GM23338 (cell line): ENCODE measurements at regions not wholly inside any gene's neighbourhood (a gene's known extent, or its start where the extent isn't known, plus 50 kb on each side); places are given as distances from the start of the nearest gene placed in this dataset.

ENCODE experiments used
- ATAC-seq: fragments of 200-7000 bp; cut with Tn5 transposase; 3 replicates; pipeline ENCODE4 v1.9.1; 2020
- DNase-seq: peaks from one replicate; pipeline ENCODE4 v3.0.0-alpha.2; 2015; ENCODE audit warnings: low spot score
- H2AFZ ChIP-seq: fragments of 200-600 bp; sonication (generic); 2 replicates; pipeline ENCODE4 v1.8.0; 2016; ENCODE audit warnings: antibody characterized with exemption, mild to moderate bottlenecking, moderate library complexity
- H3F3A ChIP-seq: fragments of 200-600 bp; sonication (generic); replicated peaks from 2 replicates; pipeline ENCODE4 v1.8.0; 2017; ENCODE audit warnings: antibody characterized with exemption, mixed run types, low read depth
- H3K27ac ChIP-seq: fragments of 200-600 bp; sonication (generic); 2 replicates; pipeline ENCODE4 v1.6.1; 2016; ENCODE audit warnings: low read depth
- H3K27me3 ChIP-seq: fragments of 200-600 bp; sonication (generic); 2 replicates; pipeline ENCODE4 v1.8.0; 2016; ENCODE audit warnings: mild to moderate bottlenecking, mixed run types, moderate library complexity; ENCODE audit not compliant: insufficient read depth
- H3K36me3 ChIP-seq: fragments of 200-600 bp; sonication (generic); 2 replicates; pipeline ENCODE4 v1.8.0; 2016; ENCODE audit warnings: mild to moderate bottlenecking; ENCODE audit not compliant: insufficient read depth
- H3K4me1 ChIP-seq: fragments of 200-600 bp; sonication (generic); 2 replicates; pipeline ENCODE4 v1.8.0; 2016; ENCODE audit warnings: mild to moderate bottlenecking, moderate library complexity; ENCODE audit not compliant: insufficient read depth
- H3K4me2 ChIP-seq: fragments of 200-600 bp; sonication (generic); 2 replicates; pipeline ENCODE4 v1.7.1; 2017; ENCODE audit warnings: mixed run types
- H3K4me3 ChIP-seq: fragments of 200-600 bp; sonication (generic); 2 replicates; pipeline ENCODE4 v1.6.1; 2016; ENCODE audit warnings: mixed run types
- H3K79me2 ChIP-seq: fragments of 200-600 bp; sonication (generic); replicated peaks from 2 replicates; pipeline ENCODE4 v1.8.0; 2017; ENCODE audit warnings: mild to moderate bottlenecking; ENCODE audit not compliant: insufficient read depth
- H3K9me2 ChIP-seq: fragments of 200-600 bp; sonication (generic); 2 replicates; pipeline ENCODE4 v1.8.0; 2017; ENCODE audit not compliant: insufficient read depth
- H4K20me1 ChIP-seq: fragments of 200-600 bp; sonication (generic); replicated peaks from 2 replicates; pipeline ENCODE4 v1.8.0; 2017; ENCODE audit warnings: mild to moderate bottlenecking; ENCODE audit not compliant: insufficient read depth
- H3K27ac Mint-ChIP-seq: 2 replicates; pipeline ENCODE4 v1.8.0; 2020; ENCODE audit warnings: inconsistent platforms, mild to moderate bottlenecking, moderate library complexity, mixed read lengths
- H3K27me3 Mint-ChIP-seq: 3 replicates; pipeline ENCODE4 v1.8.0; 2022; ENCODE audit warnings: low read depth, mild to moderate bottlenecking, moderate library complexity, mixed read lengths, inconsistent platforms; ENCODE audit not compliant: insufficient read depth, poor library complexity
- H3K36me3 Mint-ChIP-seq: 3 replicates; pipeline ENCODE4 v1.8.0; 2021; ENCODE audit warnings: low read depth, mild to moderate bottlenecking, inconsistent platforms, moderate library complexity, mixed read lengths
- H3K4me1 Mint-ChIP-seq: 3 replicates; pipeline ENCODE4 v1.8.0; 2020; ENCODE audit warnings: mild to moderate bottlenecking, inconsistent platforms, mixed read lengths
- H3K4me3 Mint-ChIP-seq: 3 replicates; pipeline ENCODE4 v1.8.0; 2021; ENCODE audit warnings: moderate library complexity, mild to moderate bottlenecking, inconsistent platforms, mixed read lengths
- H3K9me3 Mint-ChIP-seq: 3 replicates; pipeline ENCODE4 v1.8.0; 2020; ENCODE audit warnings: moderate library complexity, mild to moderate bottlenecking, inconsistent platforms, mixed read lengths
- EZH2 ChIP-seq: fragments of 200-600 bp; sonication (generic); IDR thresholded peaks from one replicate; pipeline ENCODE4 v1.8.0; 2017; ENCODE audit warnings: antibody characterized with exemption, mild to moderate bottlenecking, low read depth; ENCODE audit not compliant: unreplicated experiment
- POLR2AphosphoS5 ChIP-seq: IDR thresholded peaks from 2 replicates; pipeline ENCODE4 v1.6.1; 2016; ENCODE audit warnings: antibody characterized with exemption, low read depth
- STAT1 ChIP-seq: IDR thresholded peaks from one replicate; pipeline ENCODE4 v1.6.1; 2016; ENCODE audit warnings: antibody characterized with exemption; ENCODE audit not compliant: unreplicated experiment
- ZNF114 ChIP-seq: fragments of 250-450 bp; sonication (Bioruptor Pico); IDR thresholded peaks from 2 replicates; pipeline ENCODE4 v1.5.0; 2020; ENCODE audit warnings: mild to moderate bottlenecking, moderate library complexity
- ZNF331 ChIP-seq: fragments of 250-450 bp; sonication (Bioruptor Pico); IDR thresholded peaks from 2 replicates; pipeline ENCODE4 v1.5.0; 2020; ENCODE audit warnings: low read depth, mild to moderate bottlenecking, moderate library complexity
- TF ChIP-seq, protein P1 (sequence below), 2 experiments: fragments of 200-600 bp in 1 of 2; sonication (generic) in 1 of 2; conservative IDR thresholded peaks; 2 replicates each; pipeline versions ENCODE4 v1.5.1 to v1.6.1; 2016 to 2017; ENCODE audit warnings: antibody characterized with exemption in 2 of 2, low read depth in 2 of 2, mild to moderate bottlenecking in 2 of 2, moderate library complexity in 1 of 2
- TF ChIP-seq, protein P2 (sequence below): IDR thresholded peaks from one replicate; pipeline ENCODE4 v1.6.1; 2018; ENCODE audit warnings: antibody characterized with exemption; ENCODE audit not compliant: unreplicated experiment
- TF ChIP-seq, protein P3 (sequence below): fragments of 250-450 bp; sonication (Bioruptor Pico); IDR thresholded peaks from 2 replicates; pipeline ENCODE4 v1.5.0; 2020; ENCODE audit warnings: mild to moderate bottlenecking, moderate library complexity

DNA sequence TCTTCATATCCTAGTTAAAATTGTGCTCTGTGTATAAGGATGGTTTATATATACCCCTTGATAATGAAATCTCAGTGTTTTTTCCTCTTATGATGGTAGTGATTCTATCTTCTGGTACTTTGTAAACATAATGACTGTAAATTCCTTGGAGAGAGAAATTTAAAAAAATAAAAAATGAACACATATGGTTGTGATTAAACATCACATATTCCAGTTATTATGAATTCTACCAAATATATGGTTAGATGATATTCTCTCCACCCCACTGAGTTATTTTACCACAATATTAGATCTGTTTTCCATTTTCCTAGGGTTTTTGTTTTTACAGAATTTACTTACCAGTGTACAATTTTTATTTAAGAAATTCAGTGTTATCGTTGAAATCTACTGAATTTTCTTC lies 481.9 kb upstream of the NOVA1 start:
- H4K20me1 ChIP-seq, result no peaks in the 10 kb centered on the region
- DNase-seq (no peak), ATAC-seq (no peak)
- H3K36me3 Mint-ChIP-seq, result no peaks in the 10 kb centered on the region
- no peaks in the 10 kb centered on the region for H3K27me3 ChIP-seq
- no peaks in the 10 kb centered on the region; the same call in 1 of the 2 replicates for H3K9me2 ChIP-seq
- no peaks in the 10 kb centered on the region for H3K27me3 Mint-ChIP-seq
- no peak overlapping the region for H3K4me3 Mint-ChIP-seq
- no peaks in the 10 kb centered on the region for H3K79me2 ChIP-seq
- no peak overlapping the region for H3K4me3 ChIP-seq
- H3K27ac Mint-ChIP-seq, result no peak overlapping the region
- H3F3A ChIP-seq, result no peaks in the 10 kb centered on the region
- no peak overlapping the region for H3K4me2 ChIP-seq
- H3K36me3 ChIP-seq, result no peaks in the 10 kb centered on the region
- no peaks in the 10 kb centered on the region for H3K9me3 Mint-ChIP-seq
- H3K4me1 Mint-ChIP-seq, result peaks cover under 1% of the 10 kb centered on the region; the same call in 2 of the 3 replicates
- no peaks in the 10 kb centered on the region for H3K4me1 ChIP-seq
- H3K27ac ChIP-seq, result no peak overlapping the region
- no peak overlapping the region for H2AFZ ChIP-seq
- TF ChIP-seq STAT1 (no peak), ZNF331 (CRISPR knock-in tag) (no peak), EZH2 (no peak), ZNF114 (CRISPR knock-in tag) (no peak), POLR2AphosphoS5 (no peak)
- TF ChIP-seq, protein P1, sequence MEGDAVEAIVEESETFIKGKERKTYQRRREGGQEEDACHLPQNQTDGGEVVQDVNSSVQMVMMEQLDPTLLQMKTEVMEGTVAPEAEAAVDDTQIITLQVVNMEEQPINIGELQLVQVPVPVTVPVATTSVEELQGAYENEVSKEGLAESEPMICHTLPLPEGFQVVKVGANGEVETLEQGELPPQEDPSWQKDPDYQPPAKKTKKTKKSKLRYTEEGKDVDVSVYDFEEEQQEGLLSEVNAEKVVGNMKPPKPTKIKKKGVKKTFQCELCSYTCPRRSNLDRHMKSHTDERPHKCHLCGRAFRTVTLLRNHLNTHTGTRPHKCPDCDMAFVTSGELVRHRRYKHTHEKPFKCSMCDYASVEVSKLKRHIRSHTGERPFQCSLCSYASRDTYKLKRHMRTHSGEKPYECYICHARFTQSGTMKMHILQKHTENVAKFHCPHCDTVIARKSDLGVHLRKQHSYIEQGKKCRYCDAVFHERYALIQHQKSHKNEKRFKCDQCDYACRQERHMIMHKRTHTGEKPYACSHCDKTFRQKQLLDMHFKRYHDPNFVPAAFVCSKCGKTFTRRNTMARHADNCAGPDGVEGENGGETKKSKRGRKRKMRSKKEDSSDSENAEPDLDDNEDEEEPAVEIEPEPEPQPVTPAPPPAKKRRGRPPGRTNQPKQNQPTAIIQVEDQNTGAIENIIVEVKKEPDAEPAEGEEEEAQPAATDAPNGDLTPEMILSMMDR (conservative IDR thresholded peaks at IDR 0.05; ENCODE audit: low read depth in 2 of 2), result no peak
- TF ChIP-seq, protein P2, sequence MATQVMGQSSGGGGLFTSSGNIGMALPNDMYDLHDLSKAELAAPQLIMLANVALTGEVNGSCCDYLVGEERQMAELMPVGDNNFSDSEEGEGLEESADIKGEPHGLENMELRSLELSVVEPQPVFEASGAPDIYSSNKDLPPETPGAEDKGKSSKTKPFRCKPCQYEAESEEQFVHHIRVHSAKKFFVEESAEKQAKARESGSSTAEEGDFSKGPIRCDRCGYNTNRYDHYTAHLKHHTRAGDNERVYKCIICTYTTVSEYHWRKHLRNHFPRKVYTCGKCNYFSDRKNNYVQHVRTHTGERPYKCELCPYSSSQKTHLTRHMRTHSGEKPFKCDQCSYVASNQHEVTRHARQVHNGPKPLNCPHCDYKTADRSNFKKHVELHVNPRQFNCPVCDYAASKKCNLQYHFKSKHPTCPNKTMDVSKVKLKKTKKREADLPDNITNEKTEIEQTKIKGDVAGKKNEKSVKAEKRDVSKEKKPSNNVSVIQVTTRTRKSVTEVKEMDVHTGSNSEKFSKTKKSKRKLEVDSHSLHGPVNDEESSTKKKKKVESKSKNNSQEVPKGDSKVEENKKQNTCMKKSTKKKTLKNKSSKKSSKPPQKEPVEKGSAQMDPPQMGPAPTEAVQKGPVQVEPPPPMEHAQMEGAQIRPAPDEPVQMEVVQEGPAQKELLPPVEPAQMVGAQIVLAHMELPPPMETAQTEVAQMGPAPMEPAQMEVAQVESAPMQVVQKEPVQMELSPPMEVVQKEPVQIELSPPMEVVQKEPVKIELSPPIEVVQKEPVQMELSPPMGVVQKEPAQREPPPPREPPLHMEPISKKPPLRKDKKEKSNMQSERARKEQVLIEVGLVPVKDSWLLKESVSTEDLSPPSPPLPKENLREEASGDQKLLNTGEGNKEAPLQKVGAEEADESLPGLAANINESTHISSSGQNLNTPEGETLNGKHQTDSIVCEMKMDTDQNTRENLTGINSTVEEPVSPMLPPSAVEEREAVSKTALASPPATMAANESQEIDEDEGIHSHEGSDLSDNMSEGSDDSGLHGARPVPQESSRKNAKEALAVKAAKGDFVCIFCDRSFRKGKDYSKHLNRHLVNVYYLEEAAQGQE, result no peak
- TF ChIP-seq, protein P3, sequence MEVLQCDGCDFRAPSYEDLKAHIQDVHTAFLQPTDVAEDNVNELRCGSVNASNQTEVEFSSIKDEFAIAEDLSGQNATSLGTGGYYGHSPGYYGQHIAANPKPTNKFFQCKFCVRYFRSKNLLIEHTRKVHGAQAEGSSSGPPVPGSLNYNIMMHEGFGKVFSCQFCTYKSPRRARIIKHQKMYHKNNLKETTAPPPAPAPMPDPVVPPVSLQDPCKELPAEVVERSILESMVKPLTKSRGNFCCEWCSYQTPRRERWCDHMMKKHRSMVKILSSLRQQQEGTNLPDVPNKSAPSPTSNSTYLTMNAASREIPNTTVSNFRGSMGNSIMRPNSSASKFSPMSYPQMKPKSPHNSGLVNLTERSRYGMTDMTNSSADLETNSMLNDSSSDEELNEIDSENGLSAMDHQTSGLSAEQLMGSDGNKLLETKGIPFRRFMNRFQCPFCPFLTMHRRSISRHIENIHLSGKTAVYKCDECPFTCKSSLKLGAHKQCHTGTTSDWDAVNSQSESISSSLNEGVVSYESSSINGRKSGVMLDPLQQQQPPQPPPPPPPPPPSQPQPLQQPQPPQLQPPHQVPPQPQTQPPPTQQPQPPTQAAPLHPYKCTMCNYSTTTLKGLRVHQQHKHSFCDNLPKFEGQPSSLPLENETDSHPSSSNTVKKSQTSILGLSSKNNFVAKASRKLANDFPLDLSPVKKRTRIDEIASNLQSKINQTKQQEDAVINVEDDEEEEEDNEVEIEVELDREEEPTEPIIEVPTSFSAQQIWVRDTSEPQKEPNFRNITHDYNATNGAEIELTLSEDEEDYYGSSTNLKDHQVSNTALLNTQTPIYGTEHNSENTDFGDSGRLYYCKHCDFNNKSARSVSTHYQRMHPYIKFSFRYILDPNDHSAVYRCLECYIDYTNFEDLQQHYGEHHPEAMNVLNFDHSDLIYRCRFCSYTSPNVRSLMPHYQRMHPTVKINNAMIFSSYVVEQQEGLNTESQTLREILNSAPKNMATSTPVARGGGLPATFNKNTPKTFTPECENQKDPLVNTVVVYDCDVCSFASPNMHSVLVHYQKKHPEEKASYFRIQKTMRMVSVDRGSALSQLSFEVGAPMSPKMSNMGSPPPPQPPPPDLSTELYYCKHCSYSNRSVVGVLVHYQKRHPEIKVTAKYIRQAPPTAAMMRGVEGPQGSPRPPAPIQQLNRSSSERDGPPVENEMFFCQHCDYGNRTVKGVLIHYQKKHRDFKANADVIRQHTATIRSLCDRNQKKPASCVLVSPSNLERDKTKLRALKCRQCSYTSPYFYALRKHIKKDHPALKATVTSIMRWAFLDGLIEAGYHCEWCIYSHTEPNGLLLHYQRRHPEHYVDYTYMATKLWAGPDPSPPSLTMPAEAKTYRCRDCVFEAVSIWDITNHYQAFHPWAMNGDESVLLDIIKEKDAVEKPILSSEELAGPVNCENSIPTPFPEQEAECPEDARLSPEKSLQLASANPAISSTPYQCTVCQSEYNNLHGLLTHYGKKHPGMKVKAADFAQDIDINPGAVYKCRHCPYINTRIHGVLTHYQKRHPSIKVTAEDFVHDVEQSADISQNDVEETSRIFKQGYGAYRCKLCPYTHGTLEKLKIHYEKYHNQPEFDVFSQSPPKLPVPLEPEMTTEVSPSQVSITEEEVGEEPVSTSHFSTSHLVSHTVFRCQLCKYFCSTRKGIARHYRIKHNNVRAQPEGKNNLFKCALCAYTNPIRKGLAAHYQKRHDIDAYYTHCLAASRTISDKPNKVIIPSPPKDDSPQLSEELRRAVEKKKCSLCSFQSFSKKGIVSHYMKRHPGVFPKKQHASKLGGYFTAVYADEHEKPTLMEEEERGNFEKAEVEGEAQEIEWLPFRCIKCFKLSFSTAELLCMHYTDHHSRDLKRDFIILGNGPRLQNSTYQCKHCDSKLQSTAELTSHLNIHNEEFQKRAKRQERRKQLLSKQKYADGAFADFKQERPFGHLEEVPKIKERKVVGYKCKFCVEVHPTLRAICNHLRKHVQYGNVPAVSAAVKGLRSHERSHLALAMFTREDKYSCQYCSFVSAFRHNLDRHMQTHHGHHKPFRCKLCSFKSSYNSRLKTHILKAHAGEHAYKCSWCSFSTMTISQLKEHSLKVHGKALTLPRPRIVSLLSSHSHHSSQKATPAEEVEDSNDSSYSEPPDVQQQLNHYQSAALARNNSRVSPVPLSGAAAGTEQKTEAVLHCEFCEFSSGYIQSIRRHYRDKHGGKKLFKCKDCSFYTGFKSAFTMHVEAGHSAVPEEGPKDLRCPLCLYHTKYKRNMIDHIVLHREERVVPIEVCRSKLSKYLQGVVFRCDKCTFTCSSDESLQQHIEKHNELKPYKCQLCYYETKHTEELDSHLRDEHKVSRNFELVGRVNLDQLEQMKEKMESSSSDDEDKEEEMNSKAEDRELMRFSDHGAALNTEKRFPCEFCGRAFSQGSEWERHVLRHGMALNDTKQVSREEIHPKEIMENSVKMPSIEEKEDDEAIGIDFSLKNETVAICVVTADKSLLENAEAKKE, result no peak
